Activated naive CD8-positive, alpha-beta T cell treated with anti-CD3 and anti-CD28 coated beads, Interleukin-2, amount 10 ng/mL, durations not matched to agents 7 days and 5 days (primary cell): ENCODE measurements at regions not wholly inside any gene's neighbourhood (a gene's known extent, or its start where the extent isn't known, plus 50 kb on each side); places are given as distances from the start of the nearest gene placed in this dataset.
"Not testable (repeated sequence)": the region's sequence is repeated elsewhere in the genome, so short reads cannot be mapped to it uniquely, and the experiment has no call there.

Experiments
- ATAC-seq: fragments of 150-1000 bp; cut with Tn5 transposase; one replicate; pipeline ENCODE4 v1.10.0; 2021; ENCODE audit warnings: low read depth, moderate library complexity
- POLR2A ChIA-PET: fragments of 350-600 bp; sonication (Branson Sonifier 250); formaldehyde crosslinking; loops from one replicate; lab custom pipeline; 2021; ENCODE audit warnings: antibody characterized with exemption; lab: Charles Lee
- DNase-seq: peaks from one replicate; pipeline ENCODE4 v3.0.0; 2021
- H3K27ac Mint-ChIP-seq: one replicate; pipeline ENCODE4 v1.8.0; 2022; ENCODE audit warnings: mild to moderate bottlenecking, mixed read lengths
- H3K27me3 Mint-ChIP-seq: one replicate; pipeline ENCODE4 v1.8.0; 2022; ENCODE audit warnings: mild to moderate bottlenecking, moderate library complexity, mixed read lengths
- H3K36me3 Mint-ChIP-seq: one replicate; pipeline ENCODE4 v1.8.0; 2021; ENCODE audit warnings: mild to moderate bottlenecking, mixed read lengths
- H3K4me1 Mint-ChIP-seq: one replicate; pipeline ENCODE4 v1.8.0; 2021; ENCODE audit warnings: mixed read lengths
- H3K4me3 Mint-ChIP-seq: one replicate; pipeline ENCODE4 v1.8.0; 2022; ENCODE audit warnings: mild to moderate bottlenecking, moderate library complexity, mixed read lengths
- H3K9me3 Mint-ChIP-seq: one replicate; pipeline ENCODE4 v1.8.0; 2021; ENCODE audit warnings: mixed read lengths

- ATAC-seq (no peak), DNase-seq (no peak)
- POLR2A ChIA-PET: no interaction called here
- Mint-ChIP-seq H3K9me3 (peaks cover 3% of the 10 kb centered on the region), H3K27me3 (no peaks in the 10 kb centered on the region), H3K4me3 (no peak overlapping the region), H3K36me3 (no peaks in the 10 kb centered on the region), H3K4me1 (no peaks in the 10 kb centered on the region), H3K27ac (no peak overlapping the region)
Measured at GRCh38 chr12:60704171-60704914, 1108.5 kb downstream of the SLC16A7 start.

GRCh38 chr12:60710246-60710645 is 1114.4 kb downstream of the SLC16A7 start:
- H3K27me3 Mint-ChIP-seq: no peaks in the 10 kb centered on the region
- no peak overlapping the region for H3K27ac Mint-ChIP-seq
- no peaks in the 10 kb centered on the region for H3K36me3 Mint-ChIP-seq
- POLR2A ChIA-PET: no interaction called here
- no peak for DNase-seq
- ATAC-seq: no peak
- peaks cover 7% of the 10 kb centered on the region for H3K9me3 Mint-ChIP-seq
- no peak overlapping the region for H3K4me3 Mint-ChIP-seq
- H3K4me1 Mint-ChIP-seq: no peaks in the 10 kb centered on the region

- no peak for DNase-seq
- H3K27me3 Mint-ChIP-seq: no peaks in the 10 kb centered on the region
- POLR2A ChIA-PET: no interaction called here
- no peaks in the 10 kb centered on the region for H3K36me3 Mint-ChIP-seq
- peaks cover 7% of the 10 kb centered on the region for H3K9me3 Mint-ChIP-seq
- no peak overlapping the region for H3K27ac Mint-ChIP-seq
- ATAC-seq: no peak
- no peak overlapping the region for H3K4me3 Mint-ChIP-seq
- H3K4me1 Mint-ChIP-seq: no peaks in the 10 kb centered on the region
Measured at GRCh38 chr12:60714141-60714900, 1118.5 kb downstream of the SLC16A7 start.

DNA sequence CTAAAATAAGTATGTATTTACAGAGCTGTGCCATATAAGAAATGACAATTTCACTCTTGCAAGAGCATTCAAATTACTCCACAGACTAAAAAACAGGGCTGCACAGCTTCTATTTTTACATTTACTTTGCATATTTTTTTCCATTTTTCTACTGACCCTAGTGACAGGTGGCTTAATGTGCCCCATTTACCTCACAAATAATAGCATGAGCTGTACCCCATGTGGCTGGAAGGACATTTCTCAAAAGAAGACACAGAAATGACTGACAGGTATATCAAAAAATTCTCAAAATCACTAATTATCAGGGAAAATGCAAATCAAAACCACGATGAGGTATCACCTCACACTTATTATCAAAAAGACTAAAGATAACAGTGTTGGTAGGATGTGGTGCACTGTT is 1128.6 kb downstream of the SLC16A7 start:
- H3K4me3 Mint-ChIP-seq: no peak overlapping the region
- ATAC-seq (no peak), DNase-seq (no peak)
- POLR2A ChIA-PET: no interaction called here
- no peak overlapping the region for H3K27ac Mint-ChIP-seq
- H3K9me3 Mint-ChIP-seq: peaks cover 6% of the 10 kb centered on the region
- no peaks in the 10 kb centered on the region for H3K27me3 Mint-ChIP-seq
- no peaks in the 10 kb centered on the region for H3K4me1 Mint-ChIP-seq
- no peaks in the 10 kb centered on the region for H3K36me3 Mint-ChIP-seq

DNA sequence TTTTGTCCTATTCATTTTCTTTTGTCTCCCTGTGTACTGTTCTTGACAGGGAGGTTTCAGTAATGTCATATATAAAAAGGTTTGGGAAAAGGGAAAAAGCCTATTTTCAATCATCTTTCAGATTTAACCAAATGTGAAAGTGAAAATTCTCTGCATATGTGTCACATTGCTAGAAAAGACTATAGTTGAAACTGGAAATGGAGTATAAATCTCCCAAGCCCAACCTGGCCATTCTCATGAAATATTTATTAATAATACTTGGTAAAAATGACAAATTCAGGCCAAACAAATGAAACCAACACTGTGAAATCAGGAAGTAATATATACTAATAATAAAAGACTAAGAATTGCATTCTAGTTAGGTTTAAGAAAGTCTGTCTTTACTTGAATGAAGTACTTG is 1129.2 kb downstream of the SLC16A7 start:
- H3K4me3 Mint-ChIP-seq: no peak overlapping the region
- H3K36me3 Mint-ChIP-seq: no peaks in the 10 kb centered on the region
- DNase-seq: no peak
- no peak overlapping the region for H3K27ac Mint-ChIP-seq
- ATAC-seq: no peak
- H3K4me1 Mint-ChIP-seq: no peaks in the 10 kb centered on the region
- POLR2A ChIA-PET: no interaction called here
- H3K9me3 Mint-ChIP-seq: peaks cover 6% of the 10 kb centered on the region
- no peaks in the 10 kb centered on the region for H3K27me3 Mint-ChIP-seq

- POLR2A ChIA-PET: no interaction called here
- H3K4me1 Mint-ChIP-seq: no peaks in the 10 kb centered on the region
- no peaks in the 10 kb centered on the region for H3K36me3 Mint-ChIP-seq
Measured at GRCh38 chr12:60752589-60752988, 1156.8 kb downstream of the SLC16A7 start.

DNA sequence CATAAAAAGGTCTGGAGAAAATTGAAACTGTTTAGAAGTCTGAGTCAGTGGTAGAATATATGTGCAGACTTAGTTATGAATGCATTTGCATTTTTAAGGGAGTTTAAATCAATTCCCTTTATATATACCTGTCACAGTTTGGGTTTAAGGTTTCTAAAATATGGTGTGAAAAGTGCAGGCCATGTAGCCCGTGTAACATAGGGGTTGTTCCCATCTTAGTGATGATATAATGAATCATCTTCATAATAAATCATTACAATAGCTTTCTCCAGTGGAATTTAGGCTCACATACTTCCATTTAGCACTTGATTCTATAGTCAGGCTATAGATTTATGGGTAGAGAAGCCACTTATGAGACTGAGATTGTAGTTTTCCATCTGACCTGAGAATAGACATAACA is 1162.4 kb downstream of the SLC16A7 start:
- Mint-ChIP-seq H3K4me1 (no peaks in the 10 kb centered on the region), H3K4me3 (no peak overlapping the region), H3K27ac (no peak overlapping the region)

More at GRCh38 chr12:60752589-60752988, 1156.8 kb downstream of the SLC16A7 start:
- no peak for ATAC-seq
- H3K27me3 Mint-ChIP-seq: no peaks in the 10 kb centered on the region
- H3K9me3 Mint-ChIP-seq: peaks cover 11% of the 10 kb centered on the region
- no peak overlapping the region for H3K4me3 Mint-ChIP-seq
- DNase-seq: no peak
- no peak overlapping the region for H3K27ac Mint-ChIP-seq

GRCh38 chr12:60760965-60761364 is 1165.1 kb downstream of the SLC16A7 start:
- ATAC-seq: no peak
- DNase-seq: no peak
- Mint-ChIP-seq H3K36me3 (no peaks in the 10 kb centered on the region), H3K4me1 (no peaks in the 10 kb centered on the region), H3K27ac (no peak overlapping the region), H3K27me3 (no peaks in the 10 kb centered on the region), H3K4me3 (no peak overlapping the region), H3K9me3 (peaks cover 3% of the 10 kb centered on the region)
- POLR2A ChIA-PET: no interaction called here

More for the DNA sequence above, 1162.4 kb downstream of the SLC16A7 start:
- POLR2A ChIA-PET: no interaction called here
- Mint-ChIP-seq H3K9me3 (peaks cover 4% of the 10 kb centered on the region), H3K36me3 (no peaks in the 10 kb centered on the region), H3K27me3 (no peaks in the 10 kb centered on the region)
- DNase-seq (no peak), ATAC-seq (no peak)

GRCh38 chr12:60801166-60801565 is 1205.3 kb downstream of the SLC16A7 start:
- DNase-seq, ATAC-seq, H3K9me3 Mint-ChIP-seq, H3K27ac Mint-ChIP-seq, H3K36me3 Mint-ChIP-seq, H3K4me3 Mint-ChIP-seq, H3K27me3 Mint-ChIP-seq, H3K4me1 Mint-ChIP-seq, POLR2A ChIA-PET: not testable (repeated sequence)

DNA sequence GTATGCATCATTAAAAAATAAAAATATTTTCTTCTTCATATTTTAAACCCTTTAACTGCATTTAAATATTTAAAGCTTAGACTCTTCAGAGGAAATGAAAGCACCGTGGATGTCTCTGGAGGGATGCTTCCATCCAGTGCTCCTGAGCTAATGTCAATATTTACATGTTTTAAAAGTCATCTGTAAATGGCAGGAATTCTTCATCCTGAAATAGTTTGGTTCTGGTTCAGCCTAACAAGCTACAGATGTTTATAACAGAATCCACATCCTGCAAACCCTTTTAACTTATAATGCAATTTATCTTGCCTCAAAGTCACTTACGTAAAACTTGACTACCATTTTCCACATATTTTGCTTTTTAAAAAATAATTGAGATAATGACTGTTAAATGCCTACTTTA is 1207.3 kb downstream of the SLC16A7 start:
- Mint-ChIP-seq H3K4me1 (no peaks in the 10 kb centered on the region), H3K36me3 (no peaks in the 10 kb centered on the region), H3K27ac (no peak overlapping the region), H3K4me3 (no peak overlapping the region), H3K9me3 (peaks cover 3% of the 10 kb centered on the region), H3K27me3 (no peaks in the 10 kb centered on the region)
- ATAC-seq (no peak), DNase-seq (no peak)
- POLR2A ChIA-PET: no interaction called here

DNA sequence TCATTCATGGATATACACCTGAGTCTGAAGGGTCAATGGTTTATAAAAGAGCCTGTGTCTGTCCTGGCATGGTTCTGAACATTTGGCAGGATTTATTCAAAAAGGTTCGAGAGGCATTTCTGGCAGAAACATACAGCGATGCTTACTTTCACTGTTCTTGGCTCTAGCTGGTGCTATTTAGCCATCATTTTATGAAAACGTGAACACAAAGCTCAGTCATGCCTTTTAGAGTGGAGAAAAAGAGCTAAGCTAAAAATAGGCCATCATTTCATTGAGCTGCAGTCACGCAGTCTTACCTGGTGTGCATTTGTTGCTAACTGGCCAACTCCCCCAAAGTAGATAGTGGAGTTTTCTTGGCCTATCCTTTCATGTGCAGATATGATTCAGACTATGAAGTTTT is 1209.5 kb downstream of the SLC16A7 start:
- no peak for ATAC-seq
- Mint-ChIP-seq H3K9me3 (peaks cover 3% of the 10 kb centered on the region), H3K36me3 (no peaks in the 10 kb centered on the region), H3K27me3 (no peaks in the 10 kb centered on the region), H3K27ac (no peak overlapping the region), H3K4me3 (no peak overlapping the region), H3K4me1 (no peaks in the 10 kb centered on the region)
- DNase-seq: no peak
- POLR2A ChIA-PET: no interaction called here

GRCh38 chr12:60819794-60820193 is 1224.0 kb downstream of the SLC16A7 start:
- ATAC-seq (no peak), DNase-seq (no peak)
- no peak overlapping the region for H3K27ac Mint-ChIP-seq
- no peaks in the 10 kb centered on the region for H3K4me1 Mint-ChIP-seq
- no peak overlapping the region for H3K4me3 Mint-ChIP-seq
- H3K9me3 Mint-ChIP-seq: peaks cover 2% of the 10 kb centered on the region
- H3K27me3 Mint-ChIP-seq: no peaks in the 10 kb centered on the region
- POLR2A ChIA-PET: no interaction called here
- H3K36me3 Mint-ChIP-seq: no peaks in the 10 kb centered on the region

DNA sequence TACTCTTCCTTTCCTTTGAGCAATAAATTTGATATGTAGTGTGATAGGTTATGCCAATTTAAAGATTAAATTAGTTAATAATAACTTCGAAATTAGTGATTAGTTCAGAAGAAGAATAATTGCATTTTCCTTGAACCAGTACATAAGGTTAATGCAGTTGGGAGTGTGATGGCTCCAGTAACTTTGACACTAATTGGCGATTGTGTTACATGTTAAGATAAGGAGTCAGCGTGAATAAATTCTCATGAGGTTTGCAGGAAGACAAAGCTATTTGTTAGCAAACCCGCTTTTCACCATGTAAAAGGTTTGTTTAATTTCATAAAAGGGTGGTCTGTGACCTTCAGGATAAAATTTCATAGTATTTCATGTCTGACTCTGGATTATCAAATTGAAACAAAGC is 1226.8 kb downstream of the SLC16A7 start:
- H3K4me3 Mint-ChIP-seq: no peak overlapping the region
- H3K36me3 Mint-ChIP-seq: no peaks in the 10 kb centered on the region
- POLR2A ChIA-PET: no interaction called here
- peaks cover 2% of the 10 kb centered on the region for H3K9me3 Mint-ChIP-seq
- H3K4me1 Mint-ChIP-seq: no peaks in the 10 kb centered on the region
- ATAC-seq (no peak), DNase-seq (no peak)
- no peak overlapping the region for H3K27ac Mint-ChIP-seq
- no peaks in the 10 kb centered on the region for H3K27me3 Mint-ChIP-seq

- H3K4me3 Mint-ChIP-seq: no peak overlapping the region
- no peaks in the 10 kb centered on the region for H3K36me3 Mint-ChIP-seq
- H3K27ac Mint-ChIP-seq: no peak overlapping the region
- DNase-seq: no peak
- ATAC-seq: no peak
- peaks cover 4% of the 10 kb centered on the region for H3K9me3 Mint-ChIP-seq
- H3K4me1 Mint-ChIP-seq: no peaks in the 10 kb centered on the region
- H3K27me3 Mint-ChIP-seq: no peaks in the 10 kb centered on the region
- POLR2A ChIA-PET: no interaction called here
Measured at GRCh38 chr12:60830381-60830780, 1234.6 kb downstream of the SLC16A7 start.
